GM12864 (cell line): ENCODE measurements at regions not wholly inside any gene's neighbourhood (a gene's known extent, or its start where the extent isn't known, plus 50 kb on each side); places are given as distances from the start of the nearest gene placed in this dataset.

Experiments
- DNase-seq: peaks from one replicate; pipeline ENCODE4 v3.0.0-alpha.2; 2011; ENCODE audit warnings: low read depth
- H3K4me3 ChIP-seq: 2 replicates; pipeline ENCODE4 v1.5.1; 2011; ENCODE audit warnings: mild to moderate bottlenecking, low read depth, low read length, control low read depth
- TF ChIP-seq, protein P1 (sequence below): IDR thresholded peaks from 2 replicates; pipeline ENCODE4 v1.5.1; 2011; ENCODE audit warnings: low read depth, mild to moderate bottlenecking, moderate library complexity, low read length, control low read depth, inconsistent platforms; ENCODE audit errors: missing control alignments

DNA sequence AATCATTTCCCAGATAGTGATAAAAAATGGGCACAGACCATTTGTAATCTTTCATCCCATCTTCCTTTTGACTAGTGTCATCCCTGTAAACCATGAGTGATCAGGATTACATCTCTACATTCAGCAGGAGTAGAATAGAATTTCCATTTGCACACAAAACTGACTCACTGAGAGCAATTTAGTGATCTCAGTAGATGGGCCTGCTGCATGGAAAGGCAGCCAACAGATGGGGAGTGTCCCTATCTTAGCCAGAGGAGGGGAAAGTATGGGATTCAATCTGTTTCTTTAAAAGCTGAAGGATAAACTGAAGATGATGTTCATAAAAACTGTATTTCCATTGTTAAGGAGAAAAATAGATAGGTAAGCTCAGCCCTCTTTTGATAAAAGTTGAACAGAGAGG is 441.7 kb downstream of the ZNF521 start:
- no peak overlapping the region for H3K4me3 ChIP-seq
- TF ChIP-seq, protein P1, sequence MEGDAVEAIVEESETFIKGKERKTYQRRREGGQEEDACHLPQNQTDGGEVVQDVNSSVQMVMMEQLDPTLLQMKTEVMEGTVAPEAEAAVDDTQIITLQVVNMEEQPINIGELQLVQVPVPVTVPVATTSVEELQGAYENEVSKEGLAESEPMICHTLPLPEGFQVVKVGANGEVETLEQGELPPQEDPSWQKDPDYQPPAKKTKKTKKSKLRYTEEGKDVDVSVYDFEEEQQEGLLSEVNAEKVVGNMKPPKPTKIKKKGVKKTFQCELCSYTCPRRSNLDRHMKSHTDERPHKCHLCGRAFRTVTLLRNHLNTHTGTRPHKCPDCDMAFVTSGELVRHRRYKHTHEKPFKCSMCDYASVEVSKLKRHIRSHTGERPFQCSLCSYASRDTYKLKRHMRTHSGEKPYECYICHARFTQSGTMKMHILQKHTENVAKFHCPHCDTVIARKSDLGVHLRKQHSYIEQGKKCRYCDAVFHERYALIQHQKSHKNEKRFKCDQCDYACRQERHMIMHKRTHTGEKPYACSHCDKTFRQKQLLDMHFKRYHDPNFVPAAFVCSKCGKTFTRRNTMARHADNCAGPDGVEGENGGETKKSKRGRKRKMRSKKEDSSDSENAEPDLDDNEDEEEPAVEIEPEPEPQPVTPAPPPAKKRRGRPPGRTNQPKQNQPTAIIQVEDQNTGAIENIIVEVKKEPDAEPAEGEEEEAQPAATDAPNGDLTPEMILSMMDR = no peak
- no peak for DNase-seq

DNA sequence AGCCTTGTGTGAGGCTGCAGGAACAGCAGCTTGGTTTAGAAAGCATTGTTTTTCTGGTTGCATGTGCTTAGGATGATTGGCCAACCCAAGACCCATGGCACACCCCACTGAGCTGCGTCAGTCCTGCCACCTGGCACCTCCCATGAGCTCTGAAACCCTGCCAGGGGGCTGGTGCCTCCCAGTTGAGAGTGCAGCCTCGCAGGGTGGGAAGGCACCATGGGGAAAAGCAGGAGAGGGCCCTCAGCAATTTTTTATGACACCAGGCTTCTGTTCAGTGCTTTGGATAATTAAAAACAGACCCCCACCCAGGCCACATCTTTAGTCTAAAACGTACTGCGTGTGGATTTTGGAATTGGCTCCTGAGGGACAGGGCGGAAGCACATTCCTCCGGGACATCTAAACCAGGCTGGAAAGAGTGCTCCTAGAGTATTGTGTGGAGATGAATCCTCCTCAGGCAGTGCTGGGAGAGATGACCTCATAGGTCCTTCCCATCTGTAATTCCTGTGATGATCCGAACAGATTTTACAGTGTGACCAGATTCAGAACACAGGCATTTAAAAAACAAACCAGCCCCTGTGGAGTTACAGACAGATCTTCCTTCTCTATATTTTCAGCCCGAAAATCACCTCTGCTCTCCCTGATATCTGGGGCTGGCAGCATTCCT is 438.3 kb downstream of the ZNF521 start:
- H3K4me3 ChIP-seq = no peak overlapping the region
- no peak for DNase-seq
- TF ChIP-seq, protein P1 = no peak

GRCh38 chr18:24914171-24914525 is 437.8 kb downstream of the ZNF521 start:
- H3K4me3 ChIP-seq = no peak overlapping the region
- TF ChIP-seq, protein P1 = no peak
- DNase-seq = no peak

GRCh38 chr18:24914685-24915084 is 437.3 kb downstream of the ZNF521 start:
- DNase-seq = no peak
- TF ChIP-seq, protein P1 = no peak
- H3K4me3 ChIP-seq = no peak overlapping the region

GRCh38 chr18:24915547-24915946 is 436.4 kb downstream of the ZNF521 start:
- no peak for DNase-seq
- TF ChIP-seq, protein P1 = no peak
- no peak overlapping the region for H3K4me3 ChIP-seq

GRCh38 chr18:24917767-24918166 is 434.2 kb downstream of the ZNF521 start:
- TF ChIP-seq, protein P1 = no peak
- no peak overlapping the region for H3K4me3 ChIP-seq
- DNase-seq = no peak

DNA sequence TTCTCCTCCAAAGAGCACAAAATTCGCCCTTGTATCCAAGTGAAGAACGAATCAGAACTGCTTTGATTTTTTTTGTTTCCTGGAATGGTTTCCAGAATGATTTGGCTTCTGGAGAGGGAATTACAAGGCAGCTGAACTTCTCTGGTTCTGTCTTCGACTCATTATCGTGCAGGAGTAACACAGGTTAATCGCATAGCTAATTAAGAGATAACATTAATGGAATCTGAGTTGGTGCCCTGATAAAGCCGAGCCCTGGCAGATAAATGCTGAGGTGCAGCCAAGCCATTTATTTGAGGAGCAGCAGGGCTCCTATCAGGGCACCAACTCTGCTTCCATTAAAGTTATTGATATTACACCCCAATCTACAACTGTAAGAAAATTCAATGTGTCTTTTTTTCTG is 433.7 kb downstream of the ZNF521 start:
- H3K4me3 ChIP-seq = no peak overlapping the region
- no peak for DNase-seq
- TF ChIP-seq, protein P1 = no peak
